Tibial artery (tissue), 4 donors: ENCODE measurements at regions not wholly inside any gene's neighbourhood (a gene's known extent, or its start where the extent isn't known, plus 50 kb on each side); places are given as distances from the start of the nearest gene placed in this dataset.

ENCODE experiments used
- DNase-seq, 2 donors: peaks; one replicate each; pipeline ENCODE4 v3.0.0-alpha.2; 2019
- H3K27ac ChIP-seq, 2 donors: fragments of 200-600 bp; sonication (generic) in 1 of 2; 1 replicate in 1 of 2; 2 replicates in 1 of 2; pipeline ENCODE4 v1.5.1; 2018 to 2019; ENCODE audit warnings: mild to moderate bottlenecking in 1 of 2
- H3K27me3 ChIP-seq, 2 donors: fragments of 200-600 bp; sonication (generic) in 1 of 2; one replicate each; pipeline versions ENCODE4 v1.5.1 to v1.6.0; 2016 to 2019
- H3K36me3 ChIP-seq, 3 donors: fragments of 200-600 bp; sonication (generic) in 2 of 3; one replicate each; pipeline ENCODE4 v1.5.1; 2016 to 2019; ENCODE audit warnings: mild to moderate bottlenecking in 2 of 3
- H3K4me1 ChIP-seq, 4 donors: fragments of 200-600 bp; sonication (generic) in 2 of 4; 1 replicate in 3 of 4; 2 replicates in 1 of 4; pipeline ENCODE4 v1.5.1; 2016 to 2019
- H3K4me3 ChIP-seq, 2 donors: fragments of 200-600 bp; sonication (generic) in 1 of 2; 1 replicate in 1 of 2; 2 replicates in 1 of 2; pipeline ENCODE4 v1.5.1; 2018 to 2019; ENCODE audit warnings: mild to moderate bottlenecking in 2 of 2
- H3K9me3 ChIP-seq, 3 donors: fragments of 200-600 bp; sonication (generic) in 1 of 3; one replicate each; pipeline ENCODE4 v1.5.1; 2016 to 2019
- intact Hi-C: fragments of 100-400 bp; cut with DNase I; formaldehyde crosslinking; loops from one replicate; pipeline ENCODE4 v1.15.0; 2023; ENCODE audit warnings: low total_unique reads
- TF ChIP-seq, protein P1 (sequence below), 2 experiments: fragments of 200-600 bp in 1 of 2; fragments of 450-650 bp in 1 of 2; IDR thresholded peaks; one replicate each; pipeline ENCODE4 v1.5.1; 2017 to 2019; ENCODE audit warnings: antibody characterized with exemption in 2 of 2, mild to moderate bottlenecking in 1 of 2, moderate library complexity in 1 of 2

DNA sequence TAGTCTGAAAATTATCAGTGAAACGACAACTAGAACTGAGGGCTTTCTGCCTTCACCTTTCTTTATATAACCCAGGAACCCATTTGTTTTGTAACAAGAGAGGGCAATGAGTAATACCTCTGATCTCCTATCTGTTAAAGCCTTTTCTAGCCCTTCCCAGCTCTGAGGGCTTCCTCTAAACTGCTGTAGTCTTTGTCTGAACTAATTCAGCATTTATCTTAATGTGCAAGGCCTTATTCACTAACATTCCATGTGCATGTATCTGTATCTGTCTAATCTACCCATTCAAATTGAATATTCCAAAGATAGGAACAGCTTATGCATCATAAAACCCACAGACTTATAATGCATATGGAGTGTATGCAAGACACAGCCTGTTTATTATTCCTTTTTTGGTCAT is 167.1 kb downstream of the LYPLAL1 start:
- Histone ChIP-seq H3K27me3 (no peaks in the 10 kb centered on the region), H3K9me3 (peaks cover 0 to 5% (median 0%) of the 10 kb centered on the region in 3 donors), H3K4me3 (no peak overlapping the region), H3K27ac (no peak overlapping the region), H3K36me3 (no peaks in the 10 kb centered on the region), H3K4me1 (peaks cover 0 to 13% (median 0%) of the 10 kb centered on the region in 4 donors)
- intact Hi-C loops = no loop called here
- DNase-seq = no peak
- TF ChIP-seq, protein P1, sequence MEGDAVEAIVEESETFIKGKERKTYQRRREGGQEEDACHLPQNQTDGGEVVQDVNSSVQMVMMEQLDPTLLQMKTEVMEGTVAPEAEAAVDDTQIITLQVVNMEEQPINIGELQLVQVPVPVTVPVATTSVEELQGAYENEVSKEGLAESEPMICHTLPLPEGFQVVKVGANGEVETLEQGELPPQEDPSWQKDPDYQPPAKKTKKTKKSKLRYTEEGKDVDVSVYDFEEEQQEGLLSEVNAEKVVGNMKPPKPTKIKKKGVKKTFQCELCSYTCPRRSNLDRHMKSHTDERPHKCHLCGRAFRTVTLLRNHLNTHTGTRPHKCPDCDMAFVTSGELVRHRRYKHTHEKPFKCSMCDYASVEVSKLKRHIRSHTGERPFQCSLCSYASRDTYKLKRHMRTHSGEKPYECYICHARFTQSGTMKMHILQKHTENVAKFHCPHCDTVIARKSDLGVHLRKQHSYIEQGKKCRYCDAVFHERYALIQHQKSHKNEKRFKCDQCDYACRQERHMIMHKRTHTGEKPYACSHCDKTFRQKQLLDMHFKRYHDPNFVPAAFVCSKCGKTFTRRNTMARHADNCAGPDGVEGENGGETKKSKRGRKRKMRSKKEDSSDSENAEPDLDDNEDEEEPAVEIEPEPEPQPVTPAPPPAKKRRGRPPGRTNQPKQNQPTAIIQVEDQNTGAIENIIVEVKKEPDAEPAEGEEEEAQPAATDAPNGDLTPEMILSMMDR (IDR thresholded peaks at IDR 0.05) = no peak

DNA sequence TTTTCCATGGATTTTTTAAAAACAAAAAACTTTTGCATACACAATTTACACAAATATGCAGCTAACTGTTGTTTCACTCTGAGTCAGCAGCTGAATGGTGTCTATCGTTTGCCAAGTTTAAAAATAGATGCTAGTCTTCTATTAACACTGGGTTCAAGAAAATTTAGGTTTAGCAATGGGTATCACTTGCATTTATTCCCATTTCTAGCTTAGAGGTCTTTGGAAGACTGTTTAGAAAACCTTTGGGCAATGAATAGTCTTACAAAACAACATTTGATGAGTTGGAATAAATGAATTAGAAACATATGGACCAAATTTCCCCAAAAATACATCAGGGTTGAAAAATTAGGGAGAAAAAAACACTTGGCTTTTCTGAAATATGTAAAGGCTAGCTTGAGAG is 165.8 kb downstream of the LYPLAL1 start:
- H3K4me3 ChIP-seq = no peak overlapping the region
- H3K27ac ChIP-seq = no peak overlapping the region
- peaks cover 0 to 7% (median 0%) of the 10 kb centered on the region in 4 donors for H3K4me1 ChIP-seq
- DNase-seq = no peak
- TF ChIP-seq, protein P1 (IDR thresholded peaks at IDR 0.05) = no peak
- H3K9me3 ChIP-seq = no peaks in the 10 kb centered on the region
- intact Hi-C loops = no loop called here
- H3K27me3 ChIP-seq = no peaks in the 10 kb centered on the region
- no peaks in the 10 kb centered on the region for H3K36me3 ChIP-seq

DNA sequence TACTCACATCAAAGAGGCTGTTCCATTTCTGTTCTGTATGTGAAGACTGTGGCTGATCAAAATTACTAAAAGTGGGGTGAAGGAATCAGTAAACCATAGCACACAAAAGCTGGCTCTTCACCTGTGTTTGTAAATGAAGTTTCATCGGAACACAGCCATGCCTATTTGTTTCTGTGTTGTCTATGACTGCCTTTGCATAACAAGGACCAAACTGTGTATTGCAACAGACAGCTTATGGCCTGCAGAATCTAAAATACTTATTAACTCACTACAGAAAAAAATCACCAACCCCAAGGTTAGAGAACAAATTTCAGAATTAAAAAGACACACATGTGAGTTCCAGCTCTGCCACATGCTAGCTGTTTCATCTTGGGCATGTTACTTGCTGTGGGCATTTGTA is 163.9 kb downstream of the LYPLAL1 start:
- peaks cover 0 to 7% (median 0%) of the 10 kb centered on the region in 4 donors for H3K4me1 ChIP-seq
- H3K4me3 ChIP-seq = no peak overlapping the region
- H3K27me3 ChIP-seq = no peaks in the 10 kb centered on the region
- H3K36me3 ChIP-seq = no peaks in the 10 kb centered on the region
- H3K27ac ChIP-seq = no peak overlapping the region
- TF ChIP-seq, protein P1 (IDR thresholded peaks at IDR 0.05) = no peak
- intact Hi-C loops = no loop called here
- DNase-seq = no peak
- H3K9me3 ChIP-seq = no peaks in the 10 kb centered on the region

DNA sequence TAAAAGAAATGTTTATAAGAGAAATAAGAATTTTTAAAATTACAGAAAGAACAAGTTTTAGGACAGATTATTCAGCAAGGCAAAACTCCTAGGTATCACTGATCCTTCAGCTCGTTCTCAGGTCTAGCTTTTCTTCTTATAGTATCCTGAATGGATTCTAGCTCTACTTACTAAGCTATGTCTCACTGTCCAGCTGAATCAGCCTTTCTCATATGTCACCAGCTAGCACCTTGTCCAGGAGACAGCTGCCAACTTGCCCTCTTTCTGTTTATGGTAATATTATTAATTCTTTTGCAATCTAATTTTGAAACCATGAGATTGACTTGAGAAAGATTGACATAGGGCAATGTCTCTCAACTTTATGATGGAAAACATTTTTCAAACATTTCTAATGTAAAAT is 159.9 kb downstream of the LYPLAL1 start:
- Histone ChIP-seq H3K4me3 (no peak overlapping the region), H3K9me3 (no peaks in the 10 kb centered on the region), H3K4me1 (no peaks in the 10 kb centered on the region), H3K27me3 (no peaks in the 10 kb centered on the region), H3K36me3 (no peaks in the 10 kb centered on the region), H3K27ac (no peak overlapping the region)
- no peak for DNase-seq
- intact Hi-C loops = no loop called here
- TF ChIP-seq, protein P1 (IDR thresholded peaks at IDR 0.05) = no peak

DNA sequence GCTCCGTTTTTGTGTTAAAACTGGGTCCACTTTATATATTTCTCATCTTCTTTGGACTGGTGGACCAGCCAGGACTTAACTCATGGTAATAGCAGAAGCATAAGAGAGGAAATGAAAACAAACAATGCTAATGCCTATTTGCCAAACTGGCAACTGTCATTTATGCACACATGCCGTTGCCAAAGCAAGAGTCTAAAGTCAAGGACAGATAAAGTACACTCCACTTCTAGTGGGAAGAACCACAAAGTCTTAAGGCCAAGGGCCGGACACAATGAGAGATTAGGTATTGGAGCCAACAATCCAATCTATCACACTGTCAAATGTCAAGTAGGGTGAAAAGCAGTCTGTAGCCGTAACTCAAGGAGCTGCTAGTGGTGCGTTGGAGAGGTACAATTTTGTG is 157.7 kb downstream of the LYPLAL1 start:
- Histone ChIP-seq H3K4me3 (no peak overlapping the region), H3K36me3 (no peaks in the 10 kb centered on the region), H3K27ac (no peak overlapping the region), H3K27me3 (no peaks in the 10 kb centered on the region), H3K9me3 (no peaks in the 10 kb centered on the region), H3K4me1 (no peaks in the 10 kb centered on the region)
- TF ChIP-seq, protein P1 (IDR thresholded peaks at IDR 0.05) = no peak
- no peak for DNase-seq
- intact Hi-C loops = no loop called here

DNA sequence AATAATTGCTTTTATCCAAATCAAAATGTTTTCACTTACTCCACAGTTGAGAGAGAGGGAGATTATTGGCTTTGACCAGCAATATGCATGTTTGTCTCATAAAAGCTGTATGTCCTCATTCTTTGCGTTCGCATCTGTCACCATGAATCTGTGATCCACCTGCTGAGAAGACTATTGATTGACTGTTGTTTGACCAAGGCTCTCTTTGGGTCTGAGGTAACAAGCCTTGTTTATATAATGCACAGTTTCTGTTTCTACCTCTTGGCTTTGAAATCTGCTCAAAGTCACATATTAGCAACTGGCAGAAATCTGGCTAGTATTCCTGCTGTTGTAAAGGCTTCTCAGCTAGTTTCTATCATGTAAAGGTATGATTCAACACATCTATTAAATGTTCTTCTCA is 157.0 kb downstream of the LYPLAL1 start:
- TF ChIP-seq, protein P1 (IDR thresholded peaks at IDR 0.05) = no peak
- Histone ChIP-seq H3K36me3 (no peaks in the 10 kb centered on the region), H3K27me3 (no peaks in the 10 kb centered on the region), H3K4me1 (no peaks in the 10 kb centered on the region), H3K4me3 (no peak overlapping the region), H3K27ac (no peak overlapping the region), H3K9me3 (no peaks in the 10 kb centered on the region)
- intact Hi-C loops = no loop called here
- DNase-seq = no peak
